Erythroblast (primary cell): ENCODE measurements at regions not wholly inside any gene's neighbourhood (a gene's known extent, or its start where the extent isn't known, plus 50 kb on each side); places are given as distances from the start of the nearest gene placed in this dataset.

ENCODE experiments used
- GATA1 ChIP-seq: IDR thresholded peaks from 2 replicates; pipeline ENCODE4 v1.6.1; 2011; ENCODE audit warnings: low read depth, mild to moderate bottlenecking, control low read depth, low read length, moderate library complexity
- POLR2A ChIP-seq: IDR thresholded peaks from 2 replicates; pipeline ENCODE4 v1.6.1; 2011; ENCODE audit warnings: mild to moderate bottlenecking, low read length

GRCh38 chr2:128721096-128721495, 402.4 kb upstream of the HS6ST1 start:
- no peak for TF ChIP-seq POLR2A
- TF ChIP-seq GATA1, result no peak
